Activated CD4-positive, alpha-beta T cell treated with anti-CD3 and anti-CD28 coated beads, Interleukin-2, amount 50 U/mL, for 16 hours (primary cell): ENCODE measurements at regions not wholly inside any gene's neighbourhood (a gene's known extent, or its start where the extent isn't known, plus 50 kb on each side); places are given as distances from the start of the nearest gene placed in this dataset.

Experiments used
- DNase-seq: peaks from one replicate; pipeline ENCODE4 v3.0.0-alpha.2; 2020

- DNase-seq, result no peak
Measured at GRCh38 chr3:181660337-181660736, 51.4 kb upstream of the SOX2 start.

DNA sequence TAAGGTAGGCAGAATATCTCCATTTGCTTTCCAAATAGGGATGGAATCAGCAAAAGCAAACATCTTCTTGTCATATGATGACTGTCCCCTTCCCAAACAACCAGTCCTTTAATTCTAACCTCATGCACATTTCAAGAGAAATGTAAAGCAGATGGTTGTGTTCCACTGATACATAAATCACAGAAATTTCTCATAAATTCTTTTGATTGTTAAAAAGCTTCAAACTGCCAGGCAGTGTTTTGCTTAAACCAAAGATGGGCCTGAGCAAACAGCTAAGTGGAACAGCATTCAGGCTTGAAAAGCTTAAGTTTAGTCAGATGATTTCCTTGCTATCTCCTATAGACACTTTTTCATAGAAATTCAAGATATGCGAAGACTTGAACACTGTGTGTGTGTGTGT, 74.3 kb upstream of the SOX2 start:
- DNase-seq, result no peak

GRCh38 chr3:181637056-181637455, 74.7 kb upstream of the SOX2 start:
- no peak for DNase-seq

DNA sequence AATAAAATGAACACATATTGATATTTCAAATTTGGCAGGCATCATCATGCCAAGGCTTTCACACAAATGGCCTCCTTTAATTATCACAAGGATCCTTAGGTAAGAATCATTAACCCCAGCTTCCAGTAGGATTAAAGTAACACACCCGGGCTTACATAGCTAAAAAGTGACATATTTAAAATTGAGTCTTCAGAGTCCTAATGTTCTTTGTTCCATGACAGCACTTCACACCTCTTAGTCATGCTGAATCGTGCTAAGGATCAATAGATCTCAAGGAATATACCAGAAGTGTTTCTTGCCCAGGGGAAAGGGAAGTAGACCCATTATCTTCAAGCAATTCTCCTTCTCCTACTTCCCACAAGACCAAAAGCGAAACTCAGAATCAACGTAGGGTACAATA, 76.6 kb upstream of the SOX2 start:
- DNase-seq, result no peak

GRCh38 chr3:181633556-181633955, 78.2 kb upstream of the SOX2 start:
- no peak for DNase-seq

DNA sequence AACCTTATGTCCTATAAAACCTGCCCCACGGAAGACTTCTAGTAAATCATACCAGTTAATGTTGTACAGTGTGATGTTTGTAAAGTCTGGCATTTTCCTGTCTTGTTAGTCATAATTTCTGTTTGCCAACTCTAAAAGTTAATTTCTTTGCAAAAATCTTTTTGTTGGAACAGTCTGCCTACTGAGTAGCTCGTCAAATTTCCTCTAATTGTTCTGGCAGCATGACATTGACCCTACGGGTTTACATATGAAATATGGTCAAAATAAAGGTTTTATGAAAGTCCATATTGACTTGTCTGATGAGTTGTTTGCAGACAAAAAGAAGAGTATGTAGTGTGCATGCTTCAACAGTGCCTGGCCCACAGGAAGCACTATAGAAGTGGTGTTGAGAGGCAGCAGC, 79.8 kb upstream of the SOX2 start:
- no peak for DNase-seq

GRCh38 chr3:181630853-181631252, 80.9 kb upstream of the SOX2 start:
- no peak for DNase-seq

GRCh38 chr3:181629711-181630110, 82.0 kb upstream of the SOX2 start:
- no peak for DNase-seq

GRCh38 chr3:181629029-181629428, 82.7 kb upstream of the SOX2 start:
- DNase-seq, result no peak

DNA sequence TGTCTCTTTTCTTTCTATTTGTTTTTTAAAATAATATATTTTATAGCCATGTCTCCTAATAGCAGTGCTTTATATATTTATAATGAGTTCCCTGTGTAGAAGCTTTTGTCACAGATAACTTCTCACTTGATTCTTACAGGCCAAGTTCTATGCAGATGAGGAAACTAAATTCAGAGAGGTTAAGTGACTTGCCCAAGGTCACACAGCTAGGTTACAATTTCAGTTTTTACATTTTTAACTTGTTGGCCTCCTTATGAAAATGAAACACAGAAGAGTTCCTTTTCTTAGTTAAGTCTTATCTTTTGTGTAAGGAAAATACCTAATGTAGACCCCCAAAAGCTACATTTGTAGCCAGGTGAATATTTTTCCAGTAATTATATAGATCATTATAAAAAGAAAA, 83.3 kb upstream of the SOX2 start:
- DNase-seq, result no peak

- DNase-seq, result no peak
Measured at GRCh38 chr3:181626036-181626435, 85.7 kb upstream of the SOX2 start.

DNA sequence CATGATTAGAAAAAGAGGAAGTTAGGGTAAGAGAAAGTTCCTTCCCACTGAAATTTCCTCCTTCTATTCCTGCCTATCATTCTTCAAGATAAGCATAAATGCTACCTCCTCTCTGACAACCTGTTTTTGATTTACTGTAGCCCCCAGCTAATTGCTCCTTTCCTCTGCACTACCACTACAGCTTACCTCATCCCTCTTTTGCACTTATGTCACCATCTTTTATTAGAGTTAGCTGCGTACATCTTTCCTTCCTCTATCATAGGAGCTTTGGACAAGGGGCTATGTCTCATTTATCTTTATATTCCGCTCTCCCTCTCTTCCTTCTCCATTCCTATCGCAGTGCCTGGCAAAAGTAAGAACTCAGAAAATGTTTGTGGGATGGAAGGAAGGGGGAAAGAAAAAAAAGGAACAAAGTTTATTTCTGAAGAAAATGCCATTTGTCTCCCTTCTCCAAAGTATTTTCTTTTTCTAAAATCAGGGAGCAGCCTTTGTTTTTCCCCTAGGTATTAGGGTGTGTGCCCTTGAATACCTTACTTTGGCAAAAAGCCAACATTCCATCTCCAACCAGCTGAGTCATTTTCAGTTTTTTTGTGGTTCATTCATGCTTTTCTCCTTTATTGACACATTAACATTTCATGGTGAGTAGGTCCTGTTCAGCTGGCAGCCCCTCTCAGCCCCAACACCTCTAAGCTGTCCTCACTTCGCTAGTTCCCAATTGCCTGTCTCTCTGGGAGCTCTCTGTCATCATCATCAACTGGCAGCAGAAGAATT, 87.6 kb upstream of the SOX2 start:
- DNase-seq, result no peak

DNA sequence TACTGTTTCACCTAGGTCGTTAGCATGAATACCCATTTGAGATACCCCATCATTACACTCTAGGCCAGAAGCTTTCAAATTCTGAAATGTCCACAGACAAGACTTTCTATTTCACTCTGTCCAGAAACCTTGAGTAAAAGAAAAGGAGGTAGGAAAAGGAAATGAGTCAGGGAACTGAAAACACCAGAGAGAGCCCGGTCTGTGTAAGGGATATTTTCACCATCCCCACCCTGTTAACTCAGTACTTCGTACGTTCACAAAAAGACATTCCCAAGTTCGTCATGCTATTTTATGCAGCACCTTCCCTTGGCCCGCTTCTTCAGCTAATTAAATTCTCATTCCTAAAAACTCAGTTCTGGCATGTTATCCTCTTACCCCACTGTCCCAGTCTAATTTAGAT, 89.4 kb upstream of the SOX2 start:
- no peak for DNase-seq

DNA sequence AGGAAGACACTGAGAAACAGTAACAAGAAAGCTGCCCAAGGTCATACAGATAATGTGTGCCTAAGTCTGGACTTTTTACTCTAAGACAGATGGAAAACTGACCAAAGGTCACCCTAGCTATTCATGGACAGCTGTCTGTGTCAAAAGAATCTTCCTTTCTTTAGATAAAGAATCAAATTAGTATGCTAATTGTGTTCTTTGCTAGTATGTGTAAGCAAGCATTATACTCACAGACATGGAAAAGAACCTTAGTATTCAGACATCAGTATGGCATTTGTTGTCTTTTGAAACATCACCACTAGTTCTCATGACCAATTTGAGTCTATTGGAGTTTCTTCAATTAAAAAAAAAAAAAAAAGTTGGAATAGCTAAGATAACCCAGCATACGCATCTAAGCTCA, 91.8 kb upstream of the SOX2 start:
- no peak for DNase-seq

DNA sequence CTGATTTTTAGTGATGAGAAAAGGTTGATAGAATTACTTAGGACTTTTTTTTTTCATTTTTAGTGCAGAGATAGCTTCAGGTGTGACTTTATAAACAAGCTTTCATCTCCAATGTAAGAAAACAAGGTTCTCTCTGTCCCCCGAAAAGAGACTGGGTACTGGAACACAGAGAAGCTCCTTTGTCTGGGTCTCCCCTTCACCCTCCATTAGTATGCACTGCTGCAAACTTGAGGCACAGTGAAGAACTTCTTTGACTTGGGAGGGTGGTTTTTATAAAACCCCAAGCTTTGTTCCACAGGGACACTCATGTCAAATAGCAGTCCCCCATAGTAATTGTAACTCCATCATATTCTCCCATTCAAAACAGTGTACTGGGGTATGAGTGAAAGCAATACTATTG, 93.5 kb upstream of the SOX2 start:
- DNase-seq, result no peak

DNA sequence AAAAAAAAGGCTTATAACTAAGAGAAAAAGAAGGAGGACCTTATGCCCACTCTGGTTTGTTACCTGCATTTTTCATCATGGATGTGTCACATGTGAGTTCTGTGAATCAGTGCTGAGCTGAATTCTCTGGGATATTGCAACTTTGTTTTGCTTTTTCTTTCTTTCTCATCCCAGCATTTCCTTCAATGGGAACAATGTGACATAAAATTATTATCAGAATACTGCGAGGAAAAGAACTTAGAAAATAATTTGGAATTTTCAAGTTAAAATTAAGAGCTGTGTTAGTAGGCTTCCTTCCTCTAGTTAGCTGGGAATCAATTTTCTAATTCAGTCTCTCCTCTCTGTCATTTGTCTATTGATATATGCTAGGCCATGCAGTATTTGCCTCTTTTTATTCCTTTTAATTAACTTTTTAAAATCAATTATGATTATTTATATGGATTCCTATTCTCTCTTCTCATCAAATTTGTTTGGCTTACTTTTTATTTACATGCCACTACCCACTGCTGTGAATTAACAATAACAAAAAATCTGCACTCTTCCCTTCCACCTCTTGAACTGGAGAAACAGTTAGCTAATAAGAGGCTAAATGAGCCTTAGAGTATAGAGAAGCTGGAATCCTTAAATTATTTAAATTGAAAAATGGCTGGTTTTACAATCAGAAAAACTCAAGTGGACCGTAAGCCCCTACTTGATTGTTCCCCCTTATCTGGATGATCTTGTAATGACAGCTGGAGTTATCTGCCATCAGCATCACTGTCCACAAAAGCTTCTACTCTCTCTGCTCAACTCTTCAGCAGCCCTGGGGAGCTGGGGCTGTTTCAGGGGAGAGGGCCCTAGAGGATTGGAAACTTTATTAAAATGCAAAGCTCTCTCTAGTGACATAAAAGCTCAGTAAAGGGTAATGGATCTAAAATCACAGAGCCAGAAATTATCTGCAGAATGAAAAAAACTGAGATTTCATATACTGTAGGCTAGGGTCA, 95.3 kb upstream of the SOX2 start:
- no peak for DNase-seq

GRCh38 chr3:181615666-181616065, 96.1 kb upstream of the SOX2 start:
- no peak for DNase-seq

GRCh38 chr3:181614878-181615277, 96.8 kb upstream of the SOX2 start:
- DNase-seq, result no peak

DNA sequence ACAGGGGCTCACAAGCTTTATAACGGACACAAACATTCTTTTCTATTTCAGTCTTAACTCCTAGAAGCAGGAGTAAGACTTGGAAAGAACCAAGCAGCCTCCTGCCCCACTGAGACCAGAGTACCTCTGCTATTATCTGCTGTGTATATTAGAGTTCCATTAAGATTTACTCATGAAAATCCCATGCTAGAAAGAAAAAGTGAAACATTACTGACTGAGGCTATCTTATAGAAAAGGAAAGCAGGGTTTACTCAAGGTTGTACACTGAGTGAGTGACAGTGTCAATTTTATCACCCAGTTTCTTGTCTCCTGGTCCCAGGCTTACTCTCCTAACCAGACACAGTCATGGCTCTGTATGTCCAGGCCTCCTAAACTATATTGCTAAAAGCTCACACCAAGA, 97.9 kb upstream of the SOX2 start:
- no peak for DNase-seq

- no peak for DNase-seq
Measured at GRCh38 chr3:181613191-181613590, 98.5 kb upstream of the SOX2 start.

DNA sequence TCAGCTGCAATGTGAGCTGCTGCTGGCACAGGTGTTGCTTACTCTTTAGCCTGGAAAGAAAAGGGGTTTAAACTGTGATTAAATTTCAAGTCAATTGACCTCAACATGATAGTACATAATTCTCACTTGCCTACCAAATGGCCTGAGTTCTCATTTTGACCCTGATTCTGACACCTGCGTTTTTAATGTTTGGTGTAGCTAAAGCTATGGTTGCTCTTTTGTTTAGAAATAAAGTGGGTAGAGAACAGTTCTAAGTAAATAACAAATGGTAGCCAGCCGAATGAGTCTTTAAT, 100.8 kb upstream of the SOX2 start:
- no peak for DNase-seq

- no peak for DNase-seq
Measured at GRCh38 chr3:181610083-181610972, 101.4 kb upstream of the SOX2 start.

DNA sequence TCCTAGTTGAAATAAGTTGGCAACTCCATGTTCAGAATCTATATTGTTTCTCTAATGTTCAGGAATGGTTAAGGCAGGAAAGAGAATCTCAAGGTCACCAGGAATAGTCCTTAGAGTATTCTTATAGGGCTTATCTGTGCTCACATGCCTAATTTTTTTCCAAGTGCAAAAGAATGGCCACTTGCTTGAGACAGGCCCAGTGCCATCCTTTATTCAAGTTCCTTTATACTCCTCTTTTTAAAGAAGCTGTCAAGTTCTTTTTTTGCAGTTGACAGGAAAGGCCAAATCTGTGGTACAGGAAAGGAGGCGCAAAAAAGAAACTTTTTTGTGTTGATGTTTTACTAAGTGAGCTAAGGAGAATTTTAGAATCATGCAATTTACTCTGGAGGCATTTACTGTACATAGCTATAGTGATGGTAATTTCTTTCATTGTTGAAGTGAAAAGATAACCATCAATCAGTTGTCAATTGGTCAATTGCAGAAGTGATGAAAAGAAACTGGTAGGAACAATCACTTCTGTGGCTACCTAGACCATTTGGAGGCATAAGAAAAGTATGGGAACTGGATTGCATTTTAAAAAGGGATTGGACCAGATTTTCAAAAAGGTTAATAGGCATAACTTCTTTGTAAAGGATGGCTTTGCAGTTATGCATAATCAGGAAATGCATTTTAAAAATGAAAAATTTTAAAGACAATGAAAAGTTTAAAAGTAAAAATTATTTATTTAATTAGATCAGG, 102.5 kb upstream of the SOX2 start:
- no peak for DNase-seq
